GM12891 (cell line): ENCODE measurements at regions not wholly inside any gene's neighbourhood (a gene's known extent, or its start where the extent isn't known, plus 50 kb on each side); places are given as distances from the start of the nearest gene placed in this dataset.

Source experiments
- POLR2A ChIP-seq: IDR thresholded peaks from 2 replicates; pipeline ENCODE4 v1.6.1; 2011; ENCODE audit warnings: low read depth, low read length, control low read depth
- POLR2AphosphoS5 ChIP-seq: IDR thresholded peaks from 2 replicates; pipeline ENCODE4 v1.6.1; 2011; ENCODE audit warnings: low read depth, low read length, control low read depth
- POU2F2 ChIP-seq: IDR thresholded peaks from 2 replicates; pipeline ENCODE4 v1.6.1; 2011; ENCODE audit warnings: low read depth, mild to moderate bottlenecking, control low read depth, low read length, moderate library complexity
- SPI1 ChIP-seq: IDR thresholded peaks from 2 replicates; pipeline ENCODE4 v1.6.1; 2011; ENCODE audit warnings: low read depth, low read length, control low read depth
- TAF1 ChIP-seq: IDR thresholded peaks from 2 replicates; pipeline ENCODE4 v1.6.1; 2011; ENCODE audit warnings: low read depth, low read length, control low read depth

GRCh38 chr16:76931186-76931585, 259.8 kb upstream of the MON1B start:
- TF ChIP-seq POLR2A (no peak), POLR2AphosphoS5 (no peak), TAF1 (no peak), POU2F2 (no peak), SPI1 (no peak)
